ENCODE measurements at regions not wholly inside any gene's neighbourhood (a gene's known extent, or its start where the extent isn't known, plus 50 kb on each side); places are given as distances from the start of the nearest gene placed in this dataset.

GRCh38 chr13:65149687-65150086 is 2080.4 kb downstream of the PCDH9 start:
- TF ChIP-seq CTCF (IDR thresholded peaks at IDR 0.05; ENCODE audit: insufficient read depth, low read length, severe bottlenecking), result no peak
- no peak overlapping the region for H3K4me3 ChIP-seq (ENCODE audit: low read depth, low read length)
- no peak for DNase-seq (ENCODE audit: low read depth)
- no peak for FAIRE-seq
- H3K27me3 ChIP-seq (ENCODE audit: control insufficient read depth, insufficient read depth, low read length), result no peaks in the 10 kb centered on the region
- H3K36me3 ChIP-seq (ENCODE audit: control insufficient read depth, insufficient read depth, low read length), result no peaks in the 10 kb centered on the region

- FAIRE-seq (no peak), DNase-seq (ENCODE audit: low read depth) (no peak)
- no peak for TF ChIP-seq CTCF (IDR thresholded peaks at IDR 0.05; ENCODE audit: insufficient read depth, low read length, severe bottlenecking)
- Histone ChIP-seq H3K36me3 (ENCODE audit: control insufficient read depth, insufficient read depth, low read length) (no peaks in the 10 kb centered on the region), H3K4me3 (ENCODE audit: low read depth, low read length) (no peak overlapping the region), H3K27me3 (ENCODE audit: control insufficient read depth, insufficient read depth, low read length) (no peaks in the 10 kb centered on the region)
Measured at GRCh38 chr13:65143920-65144319, 2086.2 kb downstream of the PCDH9 start.

GRCh38 chr13:65133094-65133493 is 2097.0 kb downstream of the PCDH9 start:
- Histone ChIP-seq H3K4me3 (ENCODE audit: low read depth, low read length) (no peak overlapping the region), H3K36me3 (ENCODE audit: control insufficient read depth, insufficient read depth, low read length) (no peaks in the 10 kb centered on the region), H3K27me3 (ENCODE audit: control insufficient read depth, insufficient read depth, low read length) (no peaks in the 10 kb centered on the region)
- DNase-seq (ENCODE audit: low read depth), result no peak
- TF ChIP-seq CTCF (IDR thresholded peaks at IDR 0.05; ENCODE audit: insufficient read depth, low read length, severe bottlenecking), result no peak
- no peak for FAIRE-seq

GRCh38 chr13:65125236-65125635 is 2104.9 kb downstream of the PCDH9 start:
- FAIRE-seq (no peak), DNase-seq (ENCODE audit: low read depth) (no peak)
- H3K36me3 ChIP-seq (ENCODE audit: control insufficient read depth, insufficient read depth, low read length), result no peaks in the 10 kb centered on the region
- H3K4me3 ChIP-seq (ENCODE audit: low read depth, low read length), result no peak overlapping the region
- no peaks in the 10 kb centered on the region for H3K27me3 ChIP-seq (ENCODE audit: control insufficient read depth, insufficient read depth, low read length)
- TF ChIP-seq CTCF (IDR thresholded peaks at IDR 0.05; ENCODE audit: insufficient read depth, low read length, severe bottlenecking), result no peak

GRCh38 chr13:65112531-65112941 is 2117.6 kb downstream of the PCDH9 start:
- DNase-seq (ENCODE audit: low read depth), result no peak
- TF ChIP-seq CTCF (IDR thresholded peaks at IDR 0.05; ENCODE audit: insufficient read depth, low read length, severe bottlenecking), result no peak
- no peak for FAIRE-seq
- H3K4me3 ChIP-seq (ENCODE audit: low read depth, low read length), result no peak overlapping the region
- no peaks in the 10 kb centered on the region for H3K27me3 ChIP-seq (ENCODE audit: control insufficient read depth, insufficient read depth, low read length)
- no peaks in the 10 kb centered on the region for H3K36me3 ChIP-seq (ENCODE audit: control insufficient read depth, insufficient read depth, low read length)

- H3K36me3 ChIP-seq (ENCODE audit: control insufficient read depth, insufficient read depth, low read length), result no peaks in the 10 kb centered on the region
- H3K4me3 ChIP-seq (ENCODE audit: low read depth, low read length), result no peak overlapping the region
- DNase-seq (ENCODE audit: low read depth), result no peak
- TF ChIP-seq CTCF (IDR thresholded peaks at IDR 0.05; ENCODE audit: insufficient read depth, low read length, severe bottlenecking), result no peak
- FAIRE-seq, result no peak
- no peaks in the 10 kb centered on the region for H3K27me3 ChIP-seq (ENCODE audit: control insufficient read depth, insufficient read depth, low read length)
Measured at GRCh38 chr13:65112123-65112522, 2118.0 kb downstream of the PCDH9 start.
